Mammary epithelial cell (primary cell): ENCODE measurements at regions not wholly inside any gene's neighbourhood (a gene's known extent, or its start where the extent isn't known, plus 50 kb on each side); places are given as distances from the start of the nearest gene placed in this dataset.
"Not testable (repeated sequence)": the region's sequence is repeated elsewhere in the genome, so short reads cannot be mapped to it uniquely, and the experiment has no call there.

Experiments used
- CTCF ChIP-seq, 2 donors: IDR thresholded peaks in 1 of 2; conservative IDR thresholded peaks in 1 of 2; 2 replicates each; pipeline ENCODE4 v1.5.1; 2011 to 2012; ENCODE audit warnings: inconsistent platforms in 2 of 2, low read length in 2 of 2, mild to moderate bottlenecking in 2 of 2, control low read depth in 1 of 2, low read depth in 1 of 2; ENCODE audit not compliant: insufficient read depth in 1 of 2; ENCODE audit errors: extremely low read depth in 1 of 2
- EZH2 ChIP-seq: IDR thresholded peaks from 2 replicates; pipeline ENCODE4 v1.6.1; 2012; ENCODE audit warnings: low read length, inconsistent platforms, borderline replicate concordance

GRCh38 chr16:46388354-46388753 lies 232.8 kb downstream of the SHCBP1 start:
- TF ChIP-seq CTCF (conservative IDR thresholded peaks at IDR 0.05 in 1 of 2, IDR thresholded peaks at IDR 0.05 in 1 of 2; ENCODE audit: extremely low read depth in 1 of 2, insufficient read depth in 1 of 2, low read depth in 1 of 2, low read length in 2 of 2); EZH2: not testable (repeated sequence)
